ENCODE measurements at regions not wholly inside any gene's neighbourhood (a gene's known extent, or its start where the extent isn't known, plus 50 kb on each side); places are given as distances from the start of the nearest gene placed in this dataset.
"Not testable (repeated sequence)": the region's sequence is repeated elsewhere in the genome, so short reads cannot be mapped to it uniquely, and the experiment has no call there.

DNA sequence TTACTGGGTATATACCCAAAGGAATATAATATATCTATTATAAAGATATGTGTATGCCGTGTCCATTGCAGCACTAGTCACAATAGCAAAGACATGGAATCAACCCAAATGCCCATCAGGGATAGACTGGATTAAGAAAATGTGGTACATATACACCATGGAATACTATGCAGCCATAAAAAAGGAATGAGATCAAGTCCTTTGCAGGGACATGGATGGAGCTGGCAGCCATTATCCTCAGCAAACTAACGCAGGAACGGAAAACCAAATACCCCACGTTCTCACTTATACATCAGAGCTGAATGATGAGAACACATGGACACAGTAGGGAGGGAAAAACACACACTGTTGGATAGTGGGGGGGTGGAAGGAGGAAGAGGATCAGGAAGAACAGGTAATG, 206.7 kb downstream of the MSX2 start:
- TF ChIP-seq, protein P1, sequence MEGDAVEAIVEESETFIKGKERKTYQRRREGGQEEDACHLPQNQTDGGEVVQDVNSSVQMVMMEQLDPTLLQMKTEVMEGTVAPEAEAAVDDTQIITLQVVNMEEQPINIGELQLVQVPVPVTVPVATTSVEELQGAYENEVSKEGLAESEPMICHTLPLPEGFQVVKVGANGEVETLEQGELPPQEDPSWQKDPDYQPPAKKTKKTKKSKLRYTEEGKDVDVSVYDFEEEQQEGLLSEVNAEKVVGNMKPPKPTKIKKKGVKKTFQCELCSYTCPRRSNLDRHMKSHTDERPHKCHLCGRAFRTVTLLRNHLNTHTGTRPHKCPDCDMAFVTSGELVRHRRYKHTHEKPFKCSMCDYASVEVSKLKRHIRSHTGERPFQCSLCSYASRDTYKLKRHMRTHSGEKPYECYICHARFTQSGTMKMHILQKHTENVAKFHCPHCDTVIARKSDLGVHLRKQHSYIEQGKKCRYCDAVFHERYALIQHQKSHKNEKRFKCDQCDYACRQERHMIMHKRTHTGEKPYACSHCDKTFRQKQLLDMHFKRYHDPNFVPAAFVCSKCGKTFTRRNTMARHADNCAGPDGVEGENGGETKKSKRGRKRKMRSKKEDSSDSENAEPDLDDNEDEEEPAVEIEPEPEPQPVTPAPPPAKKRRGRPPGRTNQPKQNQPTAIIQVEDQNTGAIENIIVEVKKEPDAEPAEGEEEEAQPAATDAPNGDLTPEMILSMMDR (IDR thresholded peaks at IDR 0.05), result not testable (repeated sequence)
- not testable (repeated sequence) for TF ChIP-seq POLR2A (IDR thresholded peaks at IDR 0.05)

All from right lobe of liver (tissue), 4 donors.